MCF 10A (cell line): ENCODE measurements at regions not wholly inside any gene's neighbourhood (a gene's known extent, or its start where the extent isn't known, plus 50 kb on each side); places are given as distances from the start of the nearest gene placed in this dataset.

Source experiments
- BruUV-seq: library from RNA; stranded (reverse); fragments of 400-500 nt; replicated peaks from 2 replicates; lab custom pipeline; 2021; lab: Mats Ljungman, UMichigan
- CTCF ChIA-PET: fragments of 300-600 bp; sonication (Branson Sonifier 250); formaldehyde crosslinking; extraction: SDS; loops from one replicate; lab custom pipeline; 2021; ENCODE audit warnings: antibody characterized with exemption, inconsistent platforms; lab: Yijun Ruan, JAX
- POLR2A ChIA-PET: fragments of 300-600, 350-650 bp; sonication (Branson Sonifier 250); formaldehyde crosslinking; extraction: SDS; loops from one replicate; lab custom pipeline; 2020; ENCODE audit warnings: antibody characterized with exemption, inconsistent platforms; lab: Yijun Ruan, JAX
- DNase-seq: peaks from one replicate; pipeline ENCODE4 v3.0.0-alpha.2; 2018; ENCODE audit not compliant: unreplicated experiment
- H3K27ac Mint-ChIP-seq: one replicate; pipeline ENCODE4 v1.8.0; 2022; ENCODE audit warnings: mild to moderate bottlenecking, low read depth, mixed read lengths; ENCODE audit not compliant: unreplicated experiment
- H3K27me3 Mint-ChIP-seq: one replicate; pipeline ENCODE4 v1.8.0; 2022; ENCODE audit warnings: mixed read lengths; ENCODE audit not compliant: insufficient read depth, unreplicated experiment
- H3K36me3 Mint-ChIP-seq: one replicate; pipeline ENCODE4 v1.8.0; 2022; ENCODE audit warnings: mild to moderate bottlenecking, moderate library complexity, mixed read lengths; ENCODE audit not compliant: insufficient read depth, unreplicated experiment
- H3K4me1 Mint-ChIP-seq: one replicate; pipeline ENCODE4 v1.8.0; 2022; ENCODE audit warnings: mixed read lengths; ENCODE audit not compliant: insufficient read depth, unreplicated experiment
- H3K4me3 Mint-ChIP-seq: one replicate; pipeline ENCODE4 v1.8.0; 2022; ENCODE audit warnings: mild to moderate bottlenecking, moderate library complexity, mixed read lengths; ENCODE audit not compliant: unreplicated experiment
- H3K9me3 Mint-ChIP-seq: one replicate; pipeline ENCODE4 v1.8.0; 2022; ENCODE audit warnings: mixed read lengths; ENCODE audit not compliant: unreplicated experiment
- CTCF ChIP-seq: fragments of 200-600 bp; IDR thresholded peaks from one replicate; pipeline ENCODE4 v1.8.0; 2022; ENCODE audit warnings: antibody characterized with exemption, mild to moderate bottlenecking; ENCODE audit not compliant: unreplicated experiment
- intact Hi-C: fragments of 100-400 bp; cut with micrococcal nuclease; formaldehyde crosslinking; loops from 2 replicates; pipeline ENCODE4 v1.14.1; 2022

GRCh38 chr5:18487928-18488480, 853.7 kb downstream of the TAF11L14 start:
- intact Hi-C loops: no loop called here
- no peak overlapping the region for H3K27ac Mint-ChIP-seq

GRCh38 chr5:18489703-18490102, 855.4 kb downstream of the TAF11L14 start:
- Mint-ChIP-seq H3K27ac (no peak overlapping the region), H3K27me3 (no peaks in the 10 kb centered on the region), H3K4me3 (no peak overlapping the region), H3K36me3 (no peaks in the 10 kb centered on the region), H3K4me1 (no peaks in the 10 kb centered on the region), H3K9me3 (peaks cover 7% of the 10 kb centered on the region)
- DNase-seq: no peak
- ChIA-PET POLR2A (no interaction called here), CTCF (interaction anchor here (0.6 kb wide), 1 partner anchor 22 kb away, joined by 3 read pairs; no protein-coding TSS in a partner anchor)
- no TSS peak for BruUV-seq
- intact Hi-C loops: no loop called here
- no peak for TF ChIP-seq CTCF

More at GRCh38 chr5:18487928-18488480, 853.7 kb downstream of the TAF11L14 start:
- no peak for DNase-seq
- no peak for TF ChIP-seq CTCF
- H3K4me3 Mint-ChIP-seq: no peak overlapping the region
- no peaks in the 10 kb centered on the region for H3K36me3 Mint-ChIP-seq
- H3K9me3 Mint-ChIP-seq: peaks cover 7% of the 10 kb centered on the region
- ChIA-PET CTCF (no interaction called here), POLR2A (no interaction called here)
- BruUV-seq: no TSS peak
- no peaks in the 10 kb centered on the region for H3K27me3 Mint-ChIP-seq
- H3K4me1 Mint-ChIP-seq: peaks cover 7% of the 10 kb centered on the region

GRCh38 chr5:18491349-18491748, 857.1 kb downstream of the TAF11L14 start:
- intact Hi-C loops: no loop called here
- H3K27me3 Mint-ChIP-seq: no peaks in the 10 kb centered on the region
- DNase-seq: no peak
- H3K4me3 Mint-ChIP-seq: no peak overlapping the region
- ChIA-PET CTCF (no interaction called here), POLR2A (no interaction called here)
- H3K36me3 Mint-ChIP-seq: no peaks in the 10 kb centered on the region
- TF ChIP-seq CTCF: no peak
- BruUV-seq: no TSS peak
- peaks cover 7% of the 10 kb centered on the region for H3K9me3 Mint-ChIP-seq
- no peaks in the 10 kb centered on the region for H3K4me1 Mint-ChIP-seq
- no peak overlapping the region for H3K27ac Mint-ChIP-seq

GRCh38 chr5:18495157-18495556, 860.9 kb downstream of the TAF11L14 start:
- no peaks in the 10 kb centered on the region for H3K27me3 Mint-ChIP-seq
- CTCF ChIA-PET: interaction anchor here (0.6 kb wide), 1 partner anchor 29 kb away, joined by 4 read pairs; no protein-coding TSS in a partner anchor
- no peaks in the 10 kb centered on the region for H3K36me3 Mint-ChIP-seq
- BruUV-seq: no TSS peak
- no peak overlapping the region for H3K27ac Mint-ChIP-seq
- no peak overlapping the region for H3K4me3 Mint-ChIP-seq
- no peak for TF ChIP-seq CTCF
- no peaks in the 10 kb centered on the region for H3K4me1 Mint-ChIP-seq
- intact Hi-C loops: no loop called here
- peaks cover 12% of the 10 kb centered on the region for H3K9me3 Mint-ChIP-seq
- DNase-seq: no peak
- POLR2A ChIA-PET: no interaction called here
